Stimulated activated naive CD8-positive, alpha-beta T cell treated with anti-CD3 and anti-CD28 coated beads, Interleukin-15, Interleukin-2, amounts not matched to agents 100 ng/mL and 50 ng/mL, for 24 hours (primary cell): ENCODE measurements at regions not wholly inside any gene's neighbourhood (a gene's known extent, or its start where the extent isn't known, plus 50 kb on each side); places are given as distances from the start of the nearest gene placed in this dataset.

Experiments used
- H3K27ac Mint-ChIP-seq: one replicate; pipeline ENCODE4 v1.8.0; 2021; ENCODE audit warnings: mild to moderate bottlenecking, mixed read lengths
- H3K27me3 Mint-ChIP-seq: one replicate; pipeline ENCODE4 v1.8.0; 2021; ENCODE audit warnings: mixed read lengths
- H3K36me3 Mint-ChIP-seq: one replicate; pipeline ENCODE4 v1.8.0; 2021; ENCODE audit warnings: low read depth, mixed read lengths
- H3K4me1 Mint-ChIP-seq: one replicate; pipeline ENCODE4 v1.8.0; 2021; ENCODE audit warnings: low read depth, mixed read lengths
- H3K4me3 Mint-ChIP-seq: one replicate; pipeline ENCODE4 v1.8.0; 2021; ENCODE audit warnings: mild to moderate bottlenecking, mixed read lengths
- H3K9me3 Mint-ChIP-seq: one replicate; pipeline ENCODE4 v1.8.0; 2021; ENCODE audit warnings: mixed read lengths

DNA sequence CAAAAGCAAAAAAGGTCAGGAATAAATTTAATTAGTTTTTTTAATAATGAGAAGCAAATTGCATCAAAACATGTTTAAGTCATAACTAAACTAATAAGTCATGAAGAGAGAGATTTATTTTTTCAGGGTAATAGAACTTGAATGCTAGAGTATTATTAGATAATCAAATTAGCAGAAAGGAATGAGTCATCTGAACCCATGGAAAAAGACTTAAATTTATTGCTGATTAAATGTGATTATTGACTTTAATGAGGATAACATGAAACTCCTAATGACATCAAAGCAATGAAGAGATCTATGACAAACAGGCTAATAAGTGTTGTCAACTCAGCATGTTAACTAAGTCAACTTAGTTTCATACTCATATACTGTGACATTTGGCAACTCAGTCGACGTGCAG is 264.2 kb downstream of the USP25 start:
- Mint-ChIP-seq H3K27ac (no peak overlapping the region), H3K9me3 (no peaks in the 10 kb centered on the region), H3K4me1 (no peaks in the 10 kb centered on the region), H3K27me3 (peaks cover 7% of the 10 kb centered on the region), H3K36me3 (no peaks in the 10 kb centered on the region), H3K4me3 (no peak overlapping the region)

DNA sequence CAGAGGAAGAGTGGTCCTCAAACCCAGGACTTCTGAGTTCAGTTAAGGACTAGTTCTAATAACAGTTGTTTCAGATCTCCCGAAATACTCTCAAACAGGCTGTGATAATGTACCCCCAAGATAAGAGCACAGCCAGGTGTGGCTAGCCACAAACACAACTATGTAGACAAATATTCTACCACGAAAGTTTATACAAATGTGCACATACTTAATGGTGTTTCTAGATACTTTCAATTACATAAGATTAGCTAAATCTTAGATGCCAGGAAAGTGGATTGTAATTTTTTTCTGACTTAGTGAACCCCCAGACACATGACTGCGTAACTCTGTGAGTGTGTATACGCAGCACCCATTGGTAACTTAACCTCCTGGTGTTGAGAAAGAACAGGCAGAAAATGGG is 270.0 kb downstream of the USP25 start:
- Mint-ChIP-seq H3K36me3 (no peaks in the 10 kb centered on the region), H3K27me3 (peaks cover 4% of the 10 kb centered on the region), H3K27ac (no peak overlapping the region), H3K9me3 (no peaks in the 10 kb centered on the region), H3K4me1 (no peaks in the 10 kb centered on the region), H3K4me3 (no peak overlapping the region)

DNA sequence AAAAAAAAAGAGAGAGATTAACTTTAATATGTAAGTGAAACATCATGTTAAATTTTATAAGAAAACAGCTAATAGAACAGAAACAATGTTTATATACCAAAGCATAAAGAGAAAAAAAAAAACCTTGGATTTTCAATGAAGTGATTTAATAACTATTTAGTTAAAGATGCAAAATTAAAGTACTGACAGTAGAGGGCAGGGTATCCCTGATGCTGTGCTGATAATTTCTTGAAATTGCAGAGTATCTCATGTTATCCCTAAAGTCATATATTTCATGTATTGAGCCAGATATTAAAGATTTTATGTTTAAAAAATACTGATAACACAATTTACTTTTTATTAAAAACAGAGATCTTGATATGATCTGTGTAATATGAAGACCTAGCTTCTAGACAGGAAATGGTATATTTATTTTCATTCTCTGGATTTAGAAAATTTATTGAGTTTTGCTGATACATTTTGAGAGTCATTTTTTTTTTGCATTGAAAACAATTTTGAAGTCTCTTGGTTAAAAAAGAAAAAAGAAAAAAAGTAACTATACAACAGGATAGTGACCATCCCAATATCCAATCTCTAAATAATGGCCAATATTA is 273.2 kb downstream of the USP25 start:
- Mint-ChIP-seq H3K4me1 (no peaks in the 10 kb centered on the region), H3K4me3 (no peak overlapping the region), H3K36me3 (no peaks in the 10 kb centered on the region), H3K9me3 (no peaks in the 10 kb centered on the region), H3K27me3 (no peaks in the 10 kb centered on the region), H3K27ac (no peak overlapping the region)

DNA sequence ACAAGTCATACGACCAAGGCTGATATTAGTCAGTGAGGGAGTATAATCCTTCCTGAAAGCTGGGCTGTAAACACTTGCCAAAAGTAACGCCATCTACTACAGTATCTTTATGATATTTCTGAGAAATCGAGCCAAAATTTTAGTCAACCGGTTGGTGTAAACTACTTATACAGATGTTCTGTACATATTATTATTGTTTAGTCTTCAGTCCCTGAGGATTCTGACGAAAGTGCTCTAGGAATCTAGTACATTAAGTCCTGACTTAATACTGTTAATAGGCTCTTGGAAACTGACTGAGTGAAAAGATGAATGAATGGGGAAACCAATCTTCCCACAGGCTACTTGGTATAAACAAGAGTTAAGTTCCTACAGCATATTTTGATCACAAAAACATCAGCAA is 274.3 kb downstream of the USP25 start:
- Mint-ChIP-seq H3K9me3 (no peaks in the 10 kb centered on the region), H3K4me3 (no peak overlapping the region), H3K27me3 (no peaks in the 10 kb centered on the region), H3K4me1 (no peaks in the 10 kb centered on the region), H3K27ac (no peak overlapping the region), H3K36me3 (no peaks in the 10 kb centered on the region)

DNA sequence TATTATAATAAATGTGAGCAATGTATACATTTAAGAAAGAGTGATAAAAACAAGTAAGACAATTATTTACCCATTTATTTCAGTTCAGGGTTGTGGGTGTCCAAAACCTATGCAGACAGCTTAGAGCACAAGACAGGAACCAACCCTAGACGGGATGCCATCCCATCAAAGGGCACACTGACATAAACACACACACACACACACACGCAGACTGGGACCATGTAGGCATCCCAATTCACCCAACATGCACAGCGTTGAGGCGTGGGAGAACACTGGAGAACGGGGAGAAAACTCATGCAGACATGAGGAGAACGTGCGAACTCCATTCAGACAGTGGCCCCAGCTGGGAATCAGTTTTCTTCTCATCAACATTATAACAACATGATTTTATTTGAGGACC is 274.7 kb downstream of the USP25 start:
- Mint-ChIP-seq H3K27ac (no peak overlapping the region), H3K36me3 (no peaks in the 10 kb centered on the region), H3K4me3 (no peak overlapping the region), H3K4me1 (no peaks in the 10 kb centered on the region), H3K27me3 (no peaks in the 10 kb centered on the region), H3K9me3 (no peaks in the 10 kb centered on the region)

DNA sequence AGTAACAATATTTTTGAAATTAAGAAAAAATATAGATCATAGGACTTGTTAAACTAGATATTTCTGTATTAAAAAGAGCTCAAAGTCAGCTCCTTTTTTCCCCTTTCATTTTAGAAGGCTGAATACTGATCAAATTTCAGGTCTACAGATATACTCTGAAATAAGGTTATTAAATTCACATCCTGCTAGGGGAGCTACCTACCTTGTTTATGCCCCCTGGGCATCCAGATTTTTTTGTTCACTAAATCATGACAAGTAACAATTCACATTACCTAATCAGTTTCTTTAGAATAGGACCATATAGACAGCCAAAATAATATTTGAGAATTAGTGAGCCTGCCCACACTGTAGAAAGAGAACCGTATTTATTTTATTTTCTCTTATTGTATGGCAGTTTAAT is 276.2 kb downstream of the USP25 start:
- Mint-ChIP-seq H3K36me3 (no peaks in the 10 kb centered on the region), H3K4me3 (no peak overlapping the region), H3K27me3 (no peaks in the 10 kb centered on the region), H3K4me1 (no peaks in the 10 kb centered on the region), H3K9me3 (no peaks in the 10 kb centered on the region), H3K27ac (no peak overlapping the region)

DNA sequence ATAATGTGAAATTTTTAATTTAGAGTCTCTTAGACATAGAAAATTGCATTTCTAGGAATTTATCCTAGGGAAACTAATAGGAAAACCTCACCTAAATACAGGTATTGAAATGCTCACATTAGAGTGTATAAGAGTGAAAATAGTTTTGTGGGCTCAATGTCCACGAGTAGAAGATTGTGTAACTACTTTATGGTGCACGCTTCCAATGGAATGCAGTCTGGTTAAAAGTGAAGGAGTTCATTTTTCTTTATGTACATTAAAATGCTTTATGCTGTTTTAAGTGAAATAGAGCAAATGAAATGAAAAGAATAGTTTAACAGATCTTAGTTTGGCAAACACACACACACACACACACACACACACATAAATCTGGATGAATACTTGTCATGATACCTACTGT is 278.2 kb downstream of the USP25 start:
- Mint-ChIP-seq H3K9me3 (no peaks in the 10 kb centered on the region), H3K27ac (no peak overlapping the region), H3K36me3 (no peaks in the 10 kb centered on the region), H3K4me3 (no peak overlapping the region), H3K27me3 (no peaks in the 10 kb centered on the region), H3K4me1 (no peaks in the 10 kb centered on the region)

DNA sequence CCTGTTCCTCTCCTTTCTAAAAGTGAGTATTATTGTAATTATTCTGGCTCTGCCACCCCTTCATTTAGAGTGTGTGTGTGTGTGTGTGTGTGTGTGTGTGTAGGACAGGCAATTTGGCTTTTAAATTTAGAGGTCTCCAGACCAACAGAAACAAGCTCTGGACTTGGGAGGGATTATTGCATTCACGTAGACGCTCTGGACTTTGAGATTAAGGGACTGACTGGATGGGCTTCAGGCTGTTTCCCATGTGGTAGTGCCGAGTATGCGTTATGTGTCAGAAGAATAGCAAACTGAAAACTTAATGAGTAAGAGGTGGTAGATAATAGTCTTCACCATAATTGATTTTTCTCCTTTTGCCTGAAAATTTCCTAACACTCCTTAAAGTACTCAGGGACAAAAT is 281.9 kb downstream of the USP25 start:
- no peaks in the 10 kb centered on the region for H3K27me3 Mint-ChIP-seq
- H3K36me3 Mint-ChIP-seq, result no peaks in the 10 kb centered on the region
- no peaks in the 10 kb centered on the region for H3K9me3 Mint-ChIP-seq
- no peak overlapping the region for H3K27ac Mint-ChIP-seq
- H3K4me3 Mint-ChIP-seq, result no peak overlapping the region
- no peaks in the 10 kb centered on the region for H3K4me1 Mint-ChIP-seq

DNA sequence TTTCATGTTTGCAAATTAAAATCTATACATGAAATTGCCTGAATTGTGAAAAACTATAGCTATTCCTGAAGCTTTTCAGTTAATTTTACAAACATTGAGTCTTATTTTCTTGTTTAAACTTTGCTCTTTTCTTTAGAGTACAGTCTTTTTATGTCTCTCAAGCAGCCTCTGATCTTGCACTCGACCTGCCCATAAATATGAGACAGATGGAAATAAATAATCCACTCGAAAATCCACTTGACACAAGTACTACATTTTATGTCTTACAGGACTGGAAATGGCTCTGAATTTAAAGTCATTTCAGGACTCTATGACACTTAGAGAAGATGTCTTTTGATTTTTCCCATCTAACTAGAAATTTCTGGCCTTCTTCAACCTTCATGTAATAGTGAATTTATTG is 283.8 kb downstream of the USP25 start:
- Mint-ChIP-seq H3K36me3 (no peaks in the 10 kb centered on the region), H3K4me1 (no peaks in the 10 kb centered on the region), H3K27me3 (no peaks in the 10 kb centered on the region), H3K9me3 (no peaks in the 10 kb centered on the region), H3K27ac (no peak overlapping the region), H3K4me3 (no peak overlapping the region)

DNA sequence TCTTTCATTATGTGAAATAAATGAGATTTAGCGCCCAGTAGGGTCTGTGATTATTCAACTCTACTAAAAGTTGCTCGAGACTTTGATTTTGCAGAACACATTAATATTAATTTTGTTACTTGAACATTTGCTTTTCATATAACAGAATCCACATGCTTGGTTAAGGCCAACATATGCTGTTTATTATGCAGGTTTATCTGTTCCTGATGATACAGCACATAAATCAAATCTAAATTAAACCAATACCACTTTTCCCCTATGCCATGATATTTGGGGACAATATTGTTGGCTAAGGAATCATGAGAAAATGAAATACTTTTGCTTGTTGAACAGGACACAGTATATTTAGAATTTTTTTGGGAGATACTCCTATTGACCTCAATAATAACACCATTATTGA is 291.1 kb downstream of the USP25 start:
- H3K27ac Mint-ChIP-seq, result no peak overlapping the region
- no peaks in the 10 kb centered on the region for H3K27me3 Mint-ChIP-seq
- H3K4me3 Mint-ChIP-seq, result no peak overlapping the region
- no peaks in the 10 kb centered on the region for H3K4me1 Mint-ChIP-seq
- peaks cover 4% of the 10 kb centered on the region for H3K9me3 Mint-ChIP-seq
- no peaks in the 10 kb centered on the region for H3K36me3 Mint-ChIP-seq

DNA sequence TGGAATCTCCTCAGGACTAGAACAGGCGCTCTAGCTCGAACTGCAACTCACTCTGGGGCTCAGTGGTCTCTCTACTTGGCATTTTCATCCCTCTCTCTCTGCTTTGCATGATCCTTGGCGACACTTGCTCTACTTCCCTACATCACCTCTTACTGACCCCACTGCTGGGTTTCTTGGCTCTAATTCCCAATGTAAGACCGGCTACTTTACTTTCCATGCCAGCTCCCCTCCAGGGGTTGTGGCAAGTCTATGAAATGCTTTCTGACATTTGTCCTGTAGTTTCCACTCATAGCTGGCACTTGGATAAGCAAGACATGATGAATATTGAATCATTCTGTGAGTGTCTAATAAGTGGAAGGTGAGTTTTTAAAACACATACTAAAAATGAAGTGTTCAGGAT is 292.3 kb downstream of the USP25 start:
- peaks cover 4% of the 10 kb centered on the region for H3K9me3 Mint-ChIP-seq
- H3K4me3 Mint-ChIP-seq, result no peak overlapping the region
- no peak overlapping the region for H3K27ac Mint-ChIP-seq
- no peaks in the 10 kb centered on the region for H3K27me3 Mint-ChIP-seq
- no peaks in the 10 kb centered on the region for H3K4me1 Mint-ChIP-seq
- no peaks in the 10 kb centered on the region for H3K36me3 Mint-ChIP-seq

DNA sequence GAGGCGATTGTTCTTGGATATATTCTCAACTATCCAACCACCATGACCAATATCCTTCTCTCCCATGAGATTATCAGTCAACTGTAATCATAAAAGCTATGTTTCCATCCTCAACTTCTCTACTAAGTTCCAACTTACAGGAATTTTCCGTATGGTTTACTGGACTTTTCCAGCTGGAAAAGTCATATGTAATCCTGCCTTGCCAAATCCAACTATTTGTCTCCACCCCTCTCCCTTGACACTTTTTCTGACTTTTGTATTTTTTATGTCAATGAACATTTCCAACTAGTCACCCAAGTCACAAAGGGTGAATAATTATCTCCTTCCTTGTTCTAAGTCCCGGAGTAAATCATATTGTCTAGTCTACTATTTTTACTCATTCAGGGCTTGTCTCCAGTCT is 293.1 kb downstream of the USP25 start:
- peaks cover 7% of the 10 kb centered on the region for H3K9me3 Mint-ChIP-seq
- H3K4me1 Mint-ChIP-seq, result no peaks in the 10 kb centered on the region
- no peaks in the 10 kb centered on the region for H3K27me3 Mint-ChIP-seq
- no peak overlapping the region for H3K4me3 Mint-ChIP-seq
- H3K27ac Mint-ChIP-seq, result no peak overlapping the region
- no peaks in the 10 kb centered on the region for H3K36me3 Mint-ChIP-seq

DNA sequence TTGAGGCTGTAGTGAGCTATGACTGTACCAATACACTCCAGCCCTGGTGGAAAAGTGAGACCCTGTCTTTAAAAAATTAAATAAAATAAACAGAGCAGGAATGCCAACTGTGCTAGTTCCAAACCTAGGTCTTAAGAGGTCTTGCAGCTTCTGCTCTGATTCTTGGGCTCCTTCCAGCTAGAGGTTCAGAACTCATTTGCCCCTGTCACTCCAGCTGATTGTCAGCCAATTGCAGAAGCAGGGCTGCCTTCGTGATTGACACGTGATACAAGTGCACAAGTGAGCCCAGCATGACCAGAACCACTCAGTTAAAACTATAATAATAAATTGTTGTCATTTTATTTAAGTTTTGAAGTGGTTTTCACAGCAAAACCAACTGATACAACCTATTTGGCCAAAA is 298.4 kb downstream of the USP25 start:
- H3K4me3 Mint-ChIP-seq, result no peak overlapping the region
- no peak overlapping the region for H3K27ac Mint-ChIP-seq
- no peaks in the 10 kb centered on the region for H3K4me1 Mint-ChIP-seq
- no peaks in the 10 kb centered on the region for H3K27me3 Mint-ChIP-seq
- no peaks in the 10 kb centered on the region for H3K36me3 Mint-ChIP-seq
- H3K9me3 Mint-ChIP-seq, result peaks cover 5% of the 10 kb centered on the region

DNA sequence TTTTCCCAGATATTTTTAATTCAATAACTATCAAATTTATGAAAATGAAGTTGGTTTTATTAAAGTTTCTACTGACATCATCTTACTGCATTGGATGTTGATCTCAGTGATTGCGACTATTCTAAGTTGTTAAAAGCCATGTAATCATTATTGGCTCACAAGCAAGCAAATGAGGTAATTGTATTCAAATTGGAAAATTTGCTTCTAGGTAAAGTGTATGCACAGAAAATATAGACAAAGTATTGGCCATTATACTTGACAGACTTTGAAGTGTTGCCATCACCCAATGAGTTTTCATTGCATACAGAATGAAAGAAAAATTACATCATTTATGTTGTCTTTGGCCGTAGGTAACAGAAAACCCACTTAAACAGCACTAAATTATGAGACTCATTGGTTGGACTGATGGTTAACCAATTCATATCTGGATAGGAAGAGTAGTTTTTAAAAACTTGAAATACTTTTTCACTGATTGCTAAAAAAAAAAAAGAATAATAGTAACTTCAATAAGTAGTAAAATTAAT is 299.2 kb downstream of the USP25 start:
- Mint-ChIP-seq H3K27ac (no peak overlapping the region), H3K9me3 (peaks cover 3% of the 10 kb centered on the region), H3K27me3 (no peaks in the 10 kb centered on the region), H3K4me3 (no peak overlapping the region), H3K4me1 (no peaks in the 10 kb centered on the region), H3K36me3 (no peaks in the 10 kb centered on the region)

DNA sequence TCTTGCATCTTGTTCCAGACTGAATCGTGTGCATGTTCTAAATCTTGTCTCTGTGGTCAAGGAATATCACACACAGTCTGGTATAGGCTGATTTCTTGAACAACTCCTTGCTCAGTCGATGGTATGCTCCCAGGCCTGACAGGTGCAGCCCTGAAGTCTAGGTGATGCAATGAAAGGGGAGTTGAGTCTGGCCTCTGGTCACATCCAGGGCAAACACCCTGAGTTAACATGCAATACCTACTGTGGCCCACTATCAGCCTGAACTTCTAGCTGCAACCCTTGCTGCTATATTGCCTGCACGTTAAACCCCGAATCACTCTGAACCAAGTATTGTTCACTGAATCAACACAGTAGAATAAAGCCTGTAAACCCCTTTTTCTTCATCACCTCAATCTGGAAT is 303.4 kb downstream of the USP25 start:
- H3K27me3 Mint-ChIP-seq, result no peaks in the 10 kb centered on the region
- H3K9me3 Mint-ChIP-seq, result no peaks in the 10 kb centered on the region
- H3K36me3 Mint-ChIP-seq, result no peaks in the 10 kb centered on the region

DNA sequence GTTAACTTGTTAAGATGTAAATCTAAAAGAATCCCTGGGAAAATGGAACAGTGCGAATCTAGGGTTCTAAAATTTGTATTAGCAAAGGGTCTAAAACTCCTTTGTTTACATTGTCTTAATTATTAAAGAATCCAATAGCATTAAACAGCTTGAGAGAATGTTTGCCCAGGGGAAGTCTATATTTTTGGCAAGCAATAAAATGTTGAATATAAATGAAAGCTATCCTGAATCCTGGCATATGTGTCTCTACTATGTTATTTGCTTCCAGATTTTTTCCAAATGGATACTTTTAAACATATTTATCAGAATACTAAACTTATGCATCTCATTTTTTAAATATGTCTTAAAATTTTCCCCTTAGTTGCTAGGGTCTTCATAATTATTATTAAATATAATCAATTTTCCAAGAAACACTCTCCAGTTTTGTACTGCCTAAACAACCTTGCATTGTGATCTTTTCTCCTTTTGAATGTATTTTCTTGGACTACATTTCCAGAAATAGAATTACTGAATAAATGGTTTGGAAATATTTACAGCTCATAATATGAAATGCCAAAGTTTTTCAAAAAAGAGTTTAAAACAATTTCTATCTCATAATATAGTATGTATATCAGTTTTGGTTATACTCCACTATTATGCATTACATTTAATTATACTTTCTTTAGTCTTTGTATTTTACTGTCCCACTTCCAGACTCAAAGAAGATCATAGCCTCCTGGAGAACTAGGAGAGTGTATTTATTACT is 304.8 kb downstream of the USP25 start:
- no peak overlapping the region for H3K4me3 Mint-ChIP-seq
- no peaks in the 10 kb centered on the region for H3K36me3 Mint-ChIP-seq
- H3K4me1 Mint-ChIP-seq, result no peaks in the 10 kb centered on the region
- no peaks in the 10 kb centered on the region for H3K27me3 Mint-ChIP-seq
- no peak overlapping the region for H3K27ac Mint-ChIP-seq
- H3K9me3 Mint-ChIP-seq, result no peaks in the 10 kb centered on the region

More for the DNA sequence above, 303.4 kb downstream of the USP25 start:
- Mint-ChIP-seq H3K27ac (no peak overlapping the region), H3K4me1 (no peaks in the 10 kb centered on the region), H3K4me3 (no peak overlapping the region)
